ENCODE measurements at regions not wholly inside any gene's neighbourhood (a gene's known extent, or its start where the extent isn't known, plus 50 kb on each side); places are given as distances from the start of the nearest gene placed in this dataset.

GRCh38 chr1:229003233-229004031, 267.5 kb upstream of the RAB4A start:
- no peak for DNase-seq (ENCODE audit: low read depth, low spot score)
- Histone ChIP-seq H3K27ac (ENCODE audit: low read depth, low read length) (no peak overlapping the region), H3K4me3 (ENCODE audit: low read depth, low read length) (no peak overlapping the region), H3K9me3 (ENCODE audit: control insufficient read depth, insufficient read depth, low read length) (no peaks in the 10 kb centered on the region), H3K27me3 (ENCODE audit: control insufficient read depth, insufficient read depth, low read length) (no peaks in the 10 kb centered on the region)
- no peak for TF ChIP-seq CTCF (IDR thresholded peaks at IDR 0.05; ENCODE audit: low read depth, low read length)
- POLR2A ChIA-PET, result no interaction called here
- CTCF ChIA-PET, result no interaction called here

GRCh38 chr1:229004066-229004833, 266.7 kb upstream of the RAB4A start:
- POLR2A ChIA-PET, result no interaction called here
- H3K9me3 ChIP-seq (ENCODE audit: control insufficient read depth, insufficient read depth, low read length), result no peaks in the 10 kb centered on the region
- no peak for TF ChIP-seq CTCF (IDR thresholded peaks at IDR 0.05; ENCODE audit: low read depth, low read length)
- CTCF ChIA-PET, result no interaction called here
- H3K27ac ChIP-seq (ENCODE audit: low read depth, low read length), result no peak overlapping the region
- H3K27me3 ChIP-seq (ENCODE audit: control insufficient read depth, insufficient read depth, low read length), result no peaks in the 10 kb centered on the region
- H3K4me3 ChIP-seq (ENCODE audit: low read depth, low read length), result no peak overlapping the region
- DNase-seq (ENCODE audit: low read depth, low spot score), result no peak

- H3K9me3 ChIP-seq (ENCODE audit: control insufficient read depth, insufficient read depth, low read length), result no peaks in the 10 kb centered on the region
- no peak for DNase-seq (ENCODE audit: low read depth, low spot score)
- H3K27me3 ChIP-seq (ENCODE audit: control insufficient read depth, insufficient read depth, low read length), result no peaks in the 10 kb centered on the region
- ChIA-PET POLR2A (no interaction called here), CTCF (no interaction called here)
- H3K27ac ChIP-seq (ENCODE audit: low read depth, low read length), result no peak overlapping the region
- TF ChIP-seq CTCF (IDR thresholded peaks at IDR 0.05; ENCODE audit: low read depth, low read length), result no peak
- H3K4me3 ChIP-seq (ENCODE audit: low read depth, low read length), result no peak overlapping the region
Observed at GRCh38 chr1:229005097-229005496, 265.8 kb upstream of the RAB4A start.

- no peak for DNase-seq (ENCODE audit: low read depth, low spot score)
- ChIA-PET CTCF (interaction anchor here (0.7 kb wide), 1 partner anchor 235 kb away, joined by 3 read pairs; no protein-coding TSS in a partner anchor), POLR2A (no interaction called here)
- no peak overlapping the region for H3K27ac ChIP-seq (ENCODE audit: low read depth, low read length)
- no peaks in the 10 kb centered on the region for H3K9me3 ChIP-seq (ENCODE audit: control insufficient read depth, insufficient read depth, low read length)
- TF ChIP-seq CTCF (IDR thresholded peaks at IDR 0.05; ENCODE audit: low read depth, low read length), result no peak
- no peak overlapping the region for H3K4me3 ChIP-seq (ENCODE audit: low read depth, low read length)
- H3K27me3 ChIP-seq (ENCODE audit: control insufficient read depth, insufficient read depth, low read length), result no peaks in the 10 kb centered on the region
Observed at GRCh38 chr1:229005556-229005955, 265.4 kb upstream of the RAB4A start.

All from AG04450 (cell line).